ENCODE measurements at regions not wholly inside any gene's neighbourhood (a gene's known extent, or its start where the extent isn't known, plus 50 kb on each side); places are given as distances from the start of the nearest gene placed in this dataset.

GRCh38 chr5:74280306-74280705 lies 360.2 kb downstream of the ENC1 start:
- TF ChIP-seq POLR2A (IDR thresholded peaks at IDR 0.05; ENCODE audit: control extremely low read depth in 1 of 2, low read depth in 2 of 2, low read length in 2 of 2) (no peak), USF2 (IDR thresholded peaks at IDR 0.05; ENCODE audit: low read length) (no peak), CTCF (IDR thresholded peaks at IDR 0.05; ENCODE audit: control extremely low read depth in 1 of 3, insufficient read depth in 1 of 3, low read depth in 1 of 3, low read length in 3 of 3) (no peak), CREB1 (IDR thresholded peaks at IDR 0.05) (no peak), BRCA1 (IDR thresholded peaks at IDR 0.05; ENCODE audit: low read depth, low read length) (no peak), EP300 (IDR thresholded peaks at IDR 0.05; ENCODE audit: borderline replicate concordance in 1 of 2, low read depth in 2 of 2, low read length in 2 of 2) (no peak)
